ENCODE measurements at regions not wholly inside any gene's neighbourhood (a gene's known extent, or its start where the extent isn't known, plus 50 kb on each side); places are given as distances from the start of the nearest gene placed in this dataset.

- Histone ChIP-seq H3K27ac (no peak overlapping the region), H3K27me3 (no peaks in the 10 kb centered on the region), H3K36me3 (no peaks in the 10 kb centered on the region), H3K4me3 (ENCODE audit: low read depth in 1 of 2, low read length in 1 of 2) (no peak overlapping the region), H3K9me3 (no peaks in the 10 kb centered on the region), H3K4me1 (ENCODE audit: control insufficient read depth in 1 of 2, insufficient read depth in 1 of 2, low read depth in 1 of 2, low read length in 1 of 2) (no peaks in the 10 kb centered on the region)
- TF ChIP-seq CTCF (IDR thresholded peaks at IDR 0.05) = no peak
Observed at GRCh38 chr9:135286961-135287360, 192.6 kb upstream of the PPP1R26 start.

DNA sequence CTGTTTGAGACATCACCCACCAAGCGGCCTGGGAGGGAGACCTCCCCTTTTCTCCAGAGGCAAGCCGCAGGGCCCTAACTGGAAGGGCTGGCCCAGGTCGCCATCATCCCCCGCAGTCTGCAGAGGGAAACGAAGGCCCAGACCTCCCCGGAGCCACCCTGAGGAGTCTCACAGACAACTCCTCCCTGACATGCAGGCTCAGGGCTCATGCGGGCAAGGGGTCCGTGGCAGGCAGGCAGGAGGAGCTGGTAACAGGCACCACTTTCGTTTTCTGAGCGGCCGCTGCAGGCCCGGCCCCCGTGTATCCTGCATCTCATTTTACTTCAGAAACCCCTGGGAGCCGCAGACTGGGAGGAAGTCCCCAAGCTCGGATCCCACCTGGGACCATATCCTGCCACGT lies 192.0 kb upstream of the PPP1R26 start:
- no peaks in the 10 kb centered on the region for H3K27me3 ChIP-seq
- TF ChIP-seq CTCF (IDR thresholded peaks at IDR 0.05) = no peak
- H3K27ac ChIP-seq = no peak overlapping the region
- no peaks in the 10 kb centered on the region for H3K36me3 ChIP-seq
- no peaks in the 10 kb centered on the region for H3K9me3 ChIP-seq
- no peak overlapping the region for H3K4me3 ChIP-seq (ENCODE audit: low read depth in 1 of 2, low read length in 1 of 2)
- H3K4me1 ChIP-seq (ENCODE audit: control insufficient read depth in 1 of 2, insufficient read depth in 1 of 2, low read depth in 1 of 2, low read length in 1 of 2) = no peaks in the 10 kb centered on the region

DNA sequence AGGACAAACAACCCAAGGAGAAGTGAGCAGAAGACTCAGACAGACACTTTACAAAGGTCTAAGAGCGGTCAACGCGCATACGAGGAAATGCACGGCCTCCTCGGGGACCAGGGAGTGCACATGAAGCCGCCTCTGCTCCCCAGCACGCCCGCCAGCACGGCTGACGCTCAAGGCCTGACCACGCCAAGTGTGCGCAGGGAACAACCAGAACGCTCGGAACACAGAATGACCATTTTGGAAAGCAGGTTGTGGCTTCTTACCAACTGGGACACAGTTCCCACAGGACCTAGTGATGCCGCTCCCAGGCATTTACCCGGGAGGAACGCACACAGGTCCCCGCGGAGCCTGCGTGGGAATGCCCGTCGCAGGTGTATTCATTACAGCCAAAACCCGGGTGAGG lies 191.5 kb upstream of the PPP1R26 start:
- no peak for TF ChIP-seq CTCF (IDR thresholded peaks at IDR 0.05)
- no peaks in the 10 kb centered on the region for H3K9me3 ChIP-seq
- no peaks in the 10 kb centered on the region for H3K36me3 ChIP-seq
- no peaks in the 10 kb centered on the region for H3K27me3 ChIP-seq
- no peak overlapping the region for H3K4me3 ChIP-seq (ENCODE audit: low read depth in 1 of 2, low read length in 1 of 2)
- H3K27ac ChIP-seq = no peak overlapping the region
- H3K4me1 ChIP-seq (ENCODE audit: control insufficient read depth in 1 of 2, insufficient read depth in 1 of 2, low read depth in 1 of 2, low read length in 1 of 2) = no peaks in the 10 kb centered on the region

- Histone ChIP-seq H3K36me3 (no peaks in the 10 kb centered on the region), H3K4me3 (ENCODE audit: low read depth in 1 of 2, low read length in 1 of 2) (no peak overlapping the region), H3K4me1 (ENCODE audit: control insufficient read depth in 1 of 2, insufficient read depth in 1 of 2, low read depth in 1 of 2, low read length in 1 of 2) (no peaks in the 10 kb centered on the region), H3K27ac (no peak overlapping the region), H3K27me3 (no peaks in the 10 kb centered on the region), H3K9me3 (no peaks in the 10 kb centered on the region)
- no peak for TF ChIP-seq CTCF (IDR thresholded peaks at IDR 0.05)
Observed at GRCh38 chr9:135289081-135289491, 190.5 kb upstream of the PPP1R26 start.

GRCh38 chr9:135290086-135290485 lies 189.5 kb upstream of the PPP1R26 start:
- no peaks in the 10 kb centered on the region for H3K36me3 ChIP-seq
- H3K4me3 ChIP-seq (ENCODE audit: low read depth in 1 of 2, low read length in 1 of 2) = no peak overlapping the region
- no peaks in the 10 kb centered on the region for H3K27me3 ChIP-seq
- TF ChIP-seq CTCF (IDR thresholded peaks at IDR 0.05) = no peak
- H3K27ac ChIP-seq = no peak overlapping the region
- no peaks in the 10 kb centered on the region for H3K9me3 ChIP-seq
- H3K4me1 ChIP-seq (ENCODE audit: control insufficient read depth in 1 of 2, insufficient read depth in 1 of 2, low read depth in 1 of 2, low read length in 1 of 2) = no peaks in the 10 kb centered on the region

DNA sequence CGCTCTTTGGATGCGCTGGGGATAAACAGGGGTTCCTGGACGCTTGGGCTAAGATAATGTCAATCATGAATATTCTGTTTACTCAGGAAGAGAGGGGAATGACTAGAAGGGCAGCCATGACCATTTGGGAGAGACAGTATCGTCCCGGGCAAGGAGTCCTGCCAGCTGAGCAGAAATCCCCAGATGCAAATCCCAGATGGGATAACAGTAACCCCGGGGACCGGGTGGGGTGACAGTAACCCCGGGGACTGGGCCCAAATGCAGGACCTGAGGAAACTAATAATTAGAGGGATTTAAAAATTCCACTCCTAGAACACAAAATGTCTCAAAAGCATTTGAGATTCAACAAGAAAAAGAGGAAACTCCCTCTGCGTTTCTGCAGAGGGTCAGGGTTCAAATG lies 189.0 kb upstream of the PPP1R26 start:
- no peaks in the 10 kb centered on the region for H3K36me3 ChIP-seq
- no peak overlapping the region for H3K27ac ChIP-seq
- H3K27me3 ChIP-seq = no peaks in the 10 kb centered on the region
- no peak overlapping the region for H3K4me3 ChIP-seq (ENCODE audit: low read depth in 1 of 2, low read length in 1 of 2)
- no peak for TF ChIP-seq CTCF (IDR thresholded peaks at IDR 0.05)
- no peaks in the 10 kb centered on the region for H3K9me3 ChIP-seq
- no peaks in the 10 kb centered on the region for H3K4me1 ChIP-seq (ENCODE audit: control insufficient read depth in 1 of 2, insufficient read depth in 1 of 2, low read depth in 1 of 2, low read length in 1 of 2)

Data from neutrophil (primary cell).